Dermis microvascular lymphatic vessel endothelial cell (primary cell): ENCODE measurements at regions not wholly inside any gene's neighbourhood (a gene's known extent, or its start where the extent isn't known, plus 50 kb on each side); places are given as distances from the start of the nearest gene placed in this dataset.
"Not testable (repeated sequence)": the region's sequence is repeated elsewhere in the genome, so short reads cannot be mapped to it uniquely, and the experiment has no call there.

Experiments
- DNase-seq, 2 donors: peaks; one replicate each; pipeline versions ENCODE4 v3.0.0 to v3.0.0-alpha.2; 2010; ENCODE audit warnings: low read depth in 2 of 2

- DNase-seq: no peak
These were observed 486.5 kb downstream of the NUP35 start for GRCh38 chr2:183610724-183611123.

- no peak for DNase-seq
These were observed 490.7 kb downstream of the NUP35 start for GRCh38 chr2:183614799-183615435.

DNA sequence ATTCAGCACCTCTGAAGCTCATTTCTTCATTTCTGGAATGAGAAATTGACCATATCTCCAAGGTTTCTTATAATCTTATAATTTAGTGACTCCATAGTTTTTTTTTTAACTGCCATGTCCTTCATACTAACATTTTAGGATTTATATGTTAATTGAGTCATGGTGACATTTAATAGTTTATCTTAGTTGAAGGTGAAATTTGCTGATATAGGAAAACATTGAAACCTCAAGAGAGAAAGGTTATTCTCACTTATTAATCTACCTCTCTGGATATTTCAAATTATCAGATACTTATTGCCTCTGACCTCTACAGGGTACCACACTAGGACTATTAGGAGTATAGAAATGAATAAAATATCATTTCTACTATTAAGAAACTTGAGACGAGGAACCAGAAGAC lies 499.0 kb downstream of the NUP35 start:
- no peak for DNase-seq

DNA sequence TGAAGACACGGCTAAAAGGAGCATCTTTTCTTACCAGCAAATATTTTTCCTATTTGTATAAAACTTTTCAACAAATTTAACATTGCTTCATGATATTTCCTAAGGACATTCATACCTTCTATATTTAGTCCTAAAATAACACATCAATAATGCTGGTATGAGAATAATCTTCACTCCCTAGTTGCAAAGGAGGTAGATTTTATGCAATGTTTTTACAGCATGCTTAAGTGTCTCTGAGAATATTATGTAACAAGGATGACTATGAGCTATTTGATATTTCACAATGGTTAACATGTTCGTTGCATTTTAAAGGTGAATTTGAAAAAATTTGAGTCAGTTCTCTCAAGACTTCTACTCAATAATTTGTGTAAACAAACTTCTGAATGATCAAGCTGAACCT lies 506.7 kb downstream of the NUP35 start:
- no peak for DNase-seq

DNA sequence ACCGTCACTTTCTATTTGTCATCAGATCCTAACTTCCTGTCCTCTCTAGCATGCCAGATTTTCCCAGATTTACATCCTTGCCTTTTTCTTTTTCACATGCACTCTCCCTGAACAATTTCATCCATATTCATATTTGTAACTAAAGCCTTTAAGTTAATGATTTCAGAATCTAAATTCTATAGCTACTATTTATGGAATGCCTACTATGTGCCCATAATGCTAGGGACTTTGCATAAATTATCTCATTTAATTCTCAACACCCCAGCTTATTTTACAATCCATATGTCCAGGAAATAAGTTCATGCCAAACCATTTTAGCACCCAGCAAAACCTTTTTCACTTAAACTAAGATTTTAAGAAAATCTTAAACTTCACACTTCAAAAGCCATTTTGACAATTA lies 531.9 kb downstream of the NUP35 start:
- DNase-seq: no peak

DNA sequence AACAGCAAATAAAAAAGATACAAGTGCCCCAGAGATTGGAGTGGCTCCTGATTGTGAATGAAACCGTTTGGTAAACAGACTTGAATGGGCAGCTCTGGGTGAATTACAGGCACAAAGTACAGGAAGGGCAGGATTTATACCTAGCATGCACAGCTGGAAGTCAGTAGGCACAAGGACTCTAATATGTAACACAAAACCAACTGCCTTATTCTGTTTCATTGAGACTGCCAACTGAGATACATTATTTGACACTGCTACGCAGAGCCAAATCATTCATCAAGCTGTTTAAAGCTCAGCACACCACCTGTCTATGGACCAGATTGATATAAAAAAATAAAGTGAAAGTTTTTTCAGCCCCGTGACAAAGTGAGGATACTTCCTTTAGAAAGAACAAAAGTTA lies 541.2 kb downstream of the NUP35 start:
- no peak for DNase-seq

DNA sequence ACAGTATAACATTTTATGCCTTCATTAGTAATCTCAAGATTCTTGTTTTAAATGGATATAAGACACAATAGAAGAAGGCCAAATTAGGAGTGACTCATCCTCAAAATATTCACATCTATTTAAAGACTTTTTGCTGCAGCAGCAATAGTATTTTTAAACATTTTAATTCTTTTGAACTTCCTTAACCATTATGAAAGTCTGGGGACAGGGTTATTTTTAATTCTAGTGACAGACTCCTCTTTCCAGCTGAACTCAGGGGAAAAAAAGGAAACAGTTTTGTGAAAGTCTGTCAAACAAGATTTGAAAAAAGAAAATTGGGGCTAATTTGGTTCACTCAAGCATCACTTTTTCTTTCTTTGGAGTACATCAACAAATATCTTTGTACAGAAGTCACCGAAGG lies 541.8 kb downstream of the NUP35 start:
- no peak for DNase-seq

GRCh38 chr2:183671233-183671632 lies 547.0 kb downstream of the NUP35 start:
- no peak for DNase-seq

- no peak for DNase-seq
These were observed 554.7 kb downstream of the NUP35 start for GRCh38 chr2:183678908-183679307.

- DNase-seq: no peak
These were observed 556.3 kb downstream of the NUP35 start for GRCh38 chr2:183680573-183680972.

DNA sequence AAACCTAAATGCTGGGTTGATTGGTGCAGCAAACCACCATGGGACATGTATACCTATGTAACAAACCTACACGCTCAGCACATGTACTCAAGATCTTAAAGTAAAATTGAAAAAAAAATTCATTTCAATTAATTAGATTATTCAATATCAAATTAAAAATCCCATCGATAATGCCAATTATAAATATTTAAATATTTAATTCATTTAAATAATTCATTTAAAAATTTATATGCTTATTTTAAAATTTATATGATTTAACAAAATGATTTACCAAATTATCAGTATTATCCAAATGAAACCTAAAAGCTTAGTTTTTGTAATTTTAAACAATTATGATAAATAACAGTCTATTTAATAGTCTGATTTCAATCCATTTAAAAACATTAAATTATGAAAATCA lies 560.4 kb downstream of the NUP35 start:
- no peak for DNase-seq

DNA sequence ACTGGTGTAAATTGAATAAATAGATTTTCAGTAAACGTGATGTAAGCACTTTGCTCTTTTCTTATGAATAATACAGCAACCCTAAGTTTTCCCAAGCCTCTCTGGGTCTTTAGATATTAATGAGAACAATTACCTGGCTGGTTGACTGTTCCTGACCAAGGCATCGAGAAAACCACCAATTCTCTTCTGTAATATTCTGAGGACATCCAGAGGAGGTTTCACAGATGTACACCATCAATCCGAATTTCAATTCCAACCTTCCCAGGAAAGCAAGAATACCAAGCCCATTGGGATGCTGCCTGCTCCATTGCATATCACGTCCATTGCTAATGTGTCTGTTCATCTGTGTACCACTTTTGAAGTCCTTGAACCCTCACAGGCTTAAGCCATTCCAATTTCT lies 571.8 kb downstream of the NUP35 start:
- no peak for DNase-seq

DNA sequence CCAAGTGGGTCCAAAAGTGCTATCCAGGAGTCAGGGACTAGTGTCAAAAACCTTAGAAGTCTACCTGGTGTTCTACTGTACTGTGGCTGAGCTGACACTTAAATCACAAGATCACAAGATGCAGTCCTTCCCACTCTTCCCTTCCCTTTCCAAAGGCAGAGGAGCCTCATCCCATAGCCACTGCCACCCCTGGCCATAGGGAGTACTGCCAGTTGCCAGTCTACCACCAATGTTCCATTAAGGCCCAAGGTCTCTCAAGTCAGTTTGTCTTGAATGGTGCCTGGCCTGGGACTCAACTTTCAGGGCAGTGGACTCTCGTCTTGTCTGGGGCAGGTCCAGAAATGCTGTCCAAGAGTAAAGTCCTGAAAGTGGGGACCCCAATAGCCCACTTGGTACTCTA lies 585.6 kb downstream of the NUP35 start:
- no peak for DNase-seq

GRCh38 chr2:183718246-183718645 lies 594.0 kb downstream of the NUP35 start:
- DNase-seq: no peak

GRCh38 chr2:183723278-183723677 lies 599.0 kb downstream of the NUP35 start:
- no peak for DNase-seq

DNA sequence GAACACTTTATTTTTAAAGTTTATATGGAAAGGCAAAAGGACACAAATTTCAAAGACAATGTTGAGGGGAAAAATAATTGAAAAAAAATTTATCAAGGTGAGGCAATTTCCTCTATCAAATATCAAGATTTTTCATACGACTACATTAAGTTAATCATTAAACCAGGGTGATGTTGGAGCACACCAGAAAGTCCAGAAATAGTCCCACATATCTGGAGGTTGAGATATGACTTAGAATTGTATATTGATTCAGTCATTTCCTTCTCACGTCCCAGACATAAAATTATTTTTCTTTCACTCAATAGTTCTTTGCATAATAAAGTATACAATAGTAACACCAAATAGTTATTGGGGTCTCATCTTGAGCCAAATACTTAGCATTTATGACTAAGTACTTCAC lies 605.1 kb downstream of the NUP35 start:
- no peak for DNase-seq

- no peak for DNase-seq
These were observed 616.0 kb downstream of the NUP35 start for GRCh38 chr2:183740241-183740640.

GRCh38 chr2:183752571-183752970 lies 628.3 kb downstream of the NUP35 start:
- DNase-seq: no peak

DNA sequence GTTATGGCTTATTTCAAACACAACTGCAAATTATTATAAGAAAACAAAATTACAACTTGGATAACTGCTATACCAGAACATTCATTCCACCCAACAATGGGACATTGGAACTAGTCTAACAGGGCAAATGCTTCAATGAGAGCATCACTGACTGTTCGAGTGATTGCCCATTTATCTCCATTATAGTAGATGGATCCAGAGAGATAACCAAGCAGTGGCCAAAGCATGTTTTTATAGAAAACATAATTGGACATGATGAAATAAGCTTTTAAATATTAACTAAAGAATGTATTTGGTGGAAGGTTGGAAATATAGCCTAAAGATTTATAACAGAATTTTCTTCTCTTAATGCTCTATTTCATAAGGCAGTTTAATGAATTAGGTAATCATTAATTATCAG lies 634.8 kb downstream of the NUP35 start:
- DNase-seq: no peak

DNA sequence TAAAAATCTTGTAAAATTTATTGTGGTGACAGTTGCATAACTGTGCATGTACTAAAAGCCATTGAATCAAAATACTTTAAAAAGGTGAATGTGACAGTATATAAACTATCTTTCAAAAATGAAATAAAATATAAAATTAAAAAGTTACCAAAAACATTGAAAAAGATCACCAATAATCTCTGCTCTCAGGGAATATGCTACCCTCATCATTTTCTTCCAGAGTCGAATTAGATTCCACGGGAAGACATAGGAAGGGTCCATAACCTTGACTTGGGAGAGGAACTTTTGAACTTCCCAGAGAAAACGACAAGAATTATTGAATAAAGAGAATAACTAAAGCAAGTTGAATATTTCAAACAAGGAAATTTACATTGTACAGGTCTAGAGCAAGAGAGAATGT lies 649.5 kb downstream of the NUP35 start:
- no peak for DNase-seq

GRCh38 chr2:183780072-183780471 lies 655.8 kb downstream of the NUP35 start:
- DNase-seq: no peak

DNA sequence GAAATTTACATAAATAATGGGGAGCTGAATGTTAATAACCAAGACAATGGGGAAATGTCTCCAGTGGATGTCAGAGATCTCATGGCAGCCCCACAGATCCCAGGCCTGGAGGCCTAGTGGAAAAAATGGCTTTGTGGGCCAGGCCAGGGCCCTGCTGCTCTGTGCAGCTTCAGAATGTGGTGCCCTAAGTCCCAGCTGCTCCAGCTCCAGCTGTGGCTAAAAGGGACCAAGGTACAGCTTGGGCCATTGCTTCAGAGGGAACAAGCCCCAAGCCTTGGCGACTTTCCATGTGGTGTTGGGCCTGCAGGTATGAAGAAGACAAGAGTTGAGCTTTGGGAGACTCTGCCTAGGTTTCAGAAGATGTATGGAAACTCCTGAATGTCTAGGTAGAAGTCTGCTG lies 658.2 kb downstream of the NUP35 start:
- no peak for DNase-seq

- not testable (repeated sequence) for DNase-seq
These were observed 664.6 kb downstream of the NUP35 start for GRCh38 chr2:183788796-183789195.
